Transverse colon (tissue), 4 donors: ENCODE measurements at regions not wholly inside any gene's neighbourhood (a gene's known extent, or its start where the extent isn't known, plus 50 kb on each side); places are given as distances from the start of the nearest gene placed in this dataset.

Experiments used
- DNase-seq: peaks from one replicate; pipeline ENCODE4 v3.0.0-alpha.2; 2019
- H3K27ac ChIP-seq, 4 donors: fragments of 200-600 bp; sonication (generic); 2 replicates each; pipeline ENCODE4 v1.5.1; 2016 to 2018; ENCODE audit warnings: inconsistent platforms in 4 of 4
- H3K27me3 ChIP-seq: fragments of 200-600 bp; sonication (generic); 2 replicates; pipeline ENCODE4 v1.5.1; 2017; ENCODE audit warnings: inconsistent platforms
- H3K36me3 ChIP-seq, 4 donors: fragments of 200-600 bp; sonication (generic); 2 replicates each; pipeline ENCODE4 v1.5.1; 2017 to 2019; ENCODE audit warnings: inconsistent platforms in 4 of 4
- H3K4me1 ChIP-seq, 4 donors: fragments of 200-600 bp; sonication (generic); 2 replicates each; pipeline ENCODE4 v1.5.1; 2017 to 2020; ENCODE audit warnings: inconsistent platforms in 4 of 4
- H3K4me3 ChIP-seq, 4 donors: fragments of 200-600 bp; sonication (generic); 1 replicate in 1 of 4; 2 replicates in 3 of 4; pipeline versions ENCODE4 v1.5.1 to v1.6.1; 2017 to 2019; ENCODE audit warnings: inconsistent platforms in 4 of 4
- H3K9me3 ChIP-seq, 2 donors: fragments of 200-600 bp; sonication (generic); 2 replicates each; pipeline ENCODE4 v1.5.1; 2017 to 2019; ENCODE audit warnings: inconsistent platforms in 2 of 2
- CTCF ChIP-seq, 5 experiments: fragments of 200-600 bp in 3 of 5; fragments of 450-650 bp in 2 of 5; sonication (generic) in 3 of 5; IDR thresholded peaks; 1 replicate in 2 of 5; 2 replicates in 3 of 5; pipeline ENCODE4 v1.5.1; 2016 to 2017; ENCODE audit warnings: antibody characterized with exemption in 5 of 5, inconsistent platforms in 3 of 5, mild to moderate bottlenecking in 2 of 5, moderate library complexity in 1 of 5
- EP300 ChIP-seq: sonication (generic); formaldehyde crosslinking; IDR thresholded peaks from one replicate; pipeline ENCODE4 v1.6.1; 2017; ENCODE audit warnings: antibody characterized with exemption, low read depth
- POLR2A ChIP-seq: fragments of 450-650 bp; IDR thresholded peaks from one replicate; pipeline ENCODE4 v1.6.1; 2016; ENCODE audit warnings: antibody characterized with exemption, mild to moderate bottlenecking, moderate library complexity
- POLR2AphosphoS5 ChIP-seq, 3 donors: sonication (generic); formaldehyde crosslinking; IDR thresholded peaks; one replicate each; pipeline ENCODE4 v1.6.1; 2016; ENCODE audit warnings: antibody characterized with exemption in 3 of 3
- WGBS, 2 donors: methylation state at CpG; one replicate each; pipeline ENCODE4 v1.1.5; 2018; ENCODE audit warnings: low coverage in 1 of 2; 5-methylcytosine and 5-hydroxymethylcytosine counted together
- in situ Hi-C, 4 donors: fragments of 200-750 bp; cut with MboI; loops; one replicate each; pipeline versions ENCODE4 v1.15.0 to v1.15.1; 2017; ENCODE audit warnings: low sequenced_read_pairs in 3 of 4, low pct_ligation_motif_present in 1 of 4, low pct_unique_long_range_greater_than_20kb in 1 of 4
- intact Hi-C: fragments of 100-400 bp; cut with DNase I; formaldehyde crosslinking; loops from one replicate; pipeline ENCODE4 v1.15.1; 2023; ENCODE audit warnings: low total_unique reads

GRCh38 chr11:107271425-107271824 lies 186.2 kb downstream of the CWF19L2 start:
- Histone ChIP-seq H3K27ac (no peak overlapping the region), H3K36me3 (no peaks in the 10 kb centered on the region), H3K4me1 (no peaks in the 10 kb centered on the region), H3K27me3 (no peaks in the 10 kb centered on the region), H3K9me3 (no peaks in the 10 kb centered on the region), H3K4me3 (no peak overlapping the region)
- DNase-seq = no peak
- in situ Hi-C loops = no loop called here
- WGBS, 2 donors = 52 to 59% methylated on average over 7 of the region's 7 CpGs
- intact Hi-C loops = no loop called here
- no peak for TF ChIP-seq EP300
- no peak for TF ChIP-seq POLR2AphosphoS5 (IDR thresholded peaks at IDR 0.05)
- TF ChIP-seq POLR2A = no peak
- TF ChIP-seq CTCF (IDR thresholded peaks at IDR 0.05) = no peak

GRCh38 chr11:107268977-107269376 lies 188.6 kb downstream of the CWF19L2 start:
- Histone ChIP-seq H3K4me3 (no peak overlapping the region), H3K4me1 (no peaks in the 10 kb centered on the region), H3K36me3 (no peaks in the 10 kb centered on the region), H3K27me3 (no peaks in the 10 kb centered on the region), H3K27ac (no peak overlapping the region), H3K9me3 (no peaks in the 10 kb centered on the region)
- 71 to 84% methylated on average over 3 of the region's 3 CpGs for WGBS, 2 donors
- TF ChIP-seq EP300 (no peak), CTCF (IDR thresholded peaks at IDR 0.05) (no peak), POLR2AphosphoS5 (IDR thresholded peaks at IDR 0.05) (no peak), POLR2A (no peak)
- in situ Hi-C loops (no loop called here), intact Hi-C loops (no loop called here)
- DNase-seq = no peak

GRCh38 chr11:107266455-107266854 lies 191.2 kb downstream of the CWF19L2 start:
- Histone ChIP-seq H3K4me1 (no peaks in the 10 kb centered on the region), H3K27me3 (no peaks in the 10 kb centered on the region), H3K9me3 (no peaks in the 10 kb centered on the region), H3K27ac (no peak overlapping the region), H3K4me3 (no peak overlapping the region), H3K36me3 (no peaks in the 10 kb centered on the region)
- DNase-seq = no peak
- in situ Hi-C loops (no loop called here), intact Hi-C loops (no loop called here)
- TF ChIP-seq POLR2A (no peak), CTCF (IDR thresholded peaks at IDR 0.05) (no peak), POLR2AphosphoS5 (IDR thresholded peaks at IDR 0.05) (no peak), EP300 (no peak)
- 84 to 93% methylated on average over 3 of the region's 3 CpGs for WGBS, 2 donors

GRCh38 chr11:107265591-107266121 lies 192.0 kb downstream of the CWF19L2 start:
- H3K9me3 ChIP-seq = no peaks in the 10 kb centered on the region
- no peak overlapping the region for H3K27ac ChIP-seq
- TF ChIP-seq POLR2A (no peak), POLR2AphosphoS5 (IDR thresholded peaks at IDR 0.05) (no peak), EP300 (no peak), CTCF (IDR thresholded peaks at IDR 0.05) (no peak)
- H3K4me1 ChIP-seq = no peaks in the 10 kb centered on the region
- intact Hi-C loops (no loop called here), in situ Hi-C loops (no loop called here)
- no peaks in the 10 kb centered on the region for H3K27me3 ChIP-seq
- no peak overlapping the region for H3K4me3 ChIP-seq
- 86 to 90% methylated on average over 1 of the region's 1 CpG for WGBS, 2 donors
- H3K36me3 ChIP-seq = no peaks in the 10 kb centered on the region
- DNase-seq = no peak
